Activated T-cell treated with anti-CD3 and anti-CD28 coated beads, Interleukin-2, amount 50 U/mL, for 24 hours (primary cell): ENCODE measurements at regions not wholly inside any gene's neighbourhood (a gene's known extent, or its start where the extent isn't known, plus 50 kb on each side); places are given as distances from the start of the nearest gene placed in this dataset.

Experiments
- DNase-seq: peaks from one replicate; pipeline ENCODE4 v3.0.0-alpha.2; 2020
- H3K27ac Mint-ChIP-seq: 2 replicates; pipeline ENCODE4 v1.8.0; 2020; ENCODE audit warnings: mild to moderate bottlenecking, mixed read lengths
- H3K27me3 Mint-ChIP-seq: 2 replicates; pipeline ENCODE4 v1.8.0; 2020; ENCODE audit warnings: mixed read lengths
- H3K36me3 Mint-ChIP-seq: 2 replicates; pipeline ENCODE4 v1.8.0; 2020; ENCODE audit warnings: low read depth, mixed read lengths
- H3K4me1 Mint-ChIP-seq: 2 replicates; pipeline ENCODE4 v1.8.0; 2020; ENCODE audit warnings: low read depth, mixed read lengths
- H3K4me3 Mint-ChIP-seq: 2 replicates; pipeline ENCODE4 v1.8.0; 2020; ENCODE audit warnings: mild to moderate bottlenecking, moderate library complexity, mixed read lengths
- H3K9me3 Mint-ChIP-seq: 2 replicates; pipeline ENCODE4 v1.8.0; 2020; ENCODE audit warnings: mixed read lengths

- Mint-ChIP-seq H3K9me3 (peaks cover 17% of the 10 kb centered on the region), H3K36me3 (no peaks in the 10 kb centered on the region), H3K4me1 (no peaks in the 10 kb centered on the region), H3K27me3 (no peaks in the 10 kb centered on the region), H3K27ac (no peak overlapping the region), H3K4me3 (no peak overlapping the region)
- no peak for DNase-seq
These were observed 284.0 kb upstream of the DEPDC1 start for GRCh38 chr1:68780919-68781318.

GRCh38 chr1:68782890-68783289 lies 286.0 kb upstream of the DEPDC1 start:
- Mint-ChIP-seq H3K27me3 (no peaks in the 10 kb centered on the region), H3K9me3 (peaks cover 9% of the 10 kb centered on the region), H3K36me3 (no peaks in the 10 kb centered on the region), H3K4me3 (no peak overlapping the region), H3K4me1 (no peaks in the 10 kb centered on the region), H3K27ac (no peak overlapping the region)
- no peak for DNase-seq

GRCh38 chr1:68785328-68785727 lies 288.4 kb upstream of the DEPDC1 start:
- DNase-seq, result no peak
- Mint-ChIP-seq H3K36me3 (no peaks in the 10 kb centered on the region), H3K9me3 (peaks cover 2% of the 10 kb centered on the region), H3K4me1 (no peaks in the 10 kb centered on the region), H3K4me3 (no peak overlapping the region), H3K27me3 (no peaks in the 10 kb centered on the region), H3K27ac (no peak overlapping the region)

- H3K4me3 Mint-ChIP-seq, result no peak overlapping the region
- H3K4me1 Mint-ChIP-seq, result no peaks in the 10 kb centered on the region
These were observed 291.9 kb upstream of the DEPDC1 start for GRCh38 chr1:68788762-68789161.

GRCh38 chr1:68791800-68792199 lies 294.9 kb upstream of the DEPDC1 start:
- no peaks in the 10 kb centered on the region for H3K27me3 Mint-ChIP-seq
- no peaks in the 10 kb centered on the region for H3K36me3 Mint-ChIP-seq
- no peak overlapping the region for H3K27ac Mint-ChIP-seq
- DNase-seq, result no peak
- H3K4me3 Mint-ChIP-seq, result no peak overlapping the region
- no peaks in the 10 kb centered on the region for H3K4me1 Mint-ChIP-seq
- H3K9me3 Mint-ChIP-seq, result peaks cover 7% of the 10 kb centered on the region

More at GRCh38 chr1:68788762-68789161, 291.9 kb upstream of the DEPDC1 start:
- Mint-ChIP-seq H3K27ac (no peak overlapping the region), H3K9me3 (peaks cover 2% of the 10 kb centered on the region), H3K27me3 (no peaks in the 10 kb centered on the region), H3K36me3 (no peaks in the 10 kb centered on the region)
- DNase-seq, result no peak

GRCh38 chr1:68795956-68796355 lies 299.1 kb upstream of the DEPDC1 start:
- Mint-ChIP-seq H3K9me3 (peaks cover 13% of the 10 kb centered on the region), H3K4me1 (no peaks in the 10 kb centered on the region), H3K27me3 (no peaks in the 10 kb centered on the region), H3K36me3 (no peaks in the 10 kb centered on the region), H3K27ac (no peak overlapping the region), H3K4me3 (no peak overlapping the region)
- no peak for DNase-seq

GRCh38 chr1:68796888-68797287 lies 300.0 kb upstream of the DEPDC1 start:
- Mint-ChIP-seq H3K9me3 (peaks cover 11% of the 10 kb centered on the region), H3K4me3 (no peak overlapping the region), H3K36me3 (no peaks in the 10 kb centered on the region), H3K4me1 (no peaks in the 10 kb centered on the region), H3K27me3 (no peaks in the 10 kb centered on the region), H3K27ac (no peak overlapping the region)
- no peak for DNase-seq

GRCh38 chr1:68798071-68798470 lies 301.2 kb upstream of the DEPDC1 start:
- Mint-ChIP-seq H3K9me3 (peaks cover 11% of the 10 kb centered on the region), H3K27ac (no peak overlapping the region), H3K27me3 (no peaks in the 10 kb centered on the region), H3K4me1 (no peaks in the 10 kb centered on the region), H3K4me3 (no peak overlapping the region), H3K36me3 (no peaks in the 10 kb centered on the region)
- no peak for DNase-seq

GRCh38 chr1:68799096-68799495 lies 302.2 kb upstream of the DEPDC1 start:
- Mint-ChIP-seq H3K36me3 (no peaks in the 10 kb centered on the region), H3K27ac (no peak overlapping the region), H3K27me3 (no peaks in the 10 kb centered on the region), H3K9me3 (peaks cover 15% of the 10 kb centered on the region), H3K4me3 (no peak overlapping the region), H3K4me1 (no peaks in the 10 kb centered on the region)
- no peak for DNase-seq

- Mint-ChIP-seq H3K4me1 (no peaks in the 10 kb centered on the region), H3K27me3 (no peaks in the 10 kb centered on the region), H3K36me3 (no peaks in the 10 kb centered on the region), H3K27ac (no peak overlapping the region), H3K9me3 (peaks cover 18% of the 10 kb centered on the region), H3K4me3 (no peak overlapping the region)
- DNase-seq, result no peak
These were observed 303.3 kb upstream of the DEPDC1 start for GRCh38 chr1:68800182-68800581.

- peaks cover 18% of the 10 kb centered on the region for H3K9me3 Mint-ChIP-seq
- DNase-seq, result no peak
- no peak overlapping the region for H3K27ac Mint-ChIP-seq
- H3K36me3 Mint-ChIP-seq, result no peaks in the 10 kb centered on the region
- H3K4me1 Mint-ChIP-seq, result no peaks in the 10 kb centered on the region
- no peak overlapping the region for H3K4me3 Mint-ChIP-seq
- H3K27me3 Mint-ChIP-seq, result no peaks in the 10 kb centered on the region
These were observed 304.6 kb upstream of the DEPDC1 start for GRCh38 chr1:68801440-68801839.

GRCh38 chr1:68805097-68805641 lies 308.3 kb upstream of the DEPDC1 start:
- no peak for DNase-seq
- Mint-ChIP-seq H3K27me3 (no peaks in the 10 kb centered on the region), H3K4me3 (no peak overlapping the region), H3K36me3 (no peaks in the 10 kb centered on the region), H3K9me3 (peaks cover 13% of the 10 kb centered on the region), H3K4me1 (no peaks in the 10 kb centered on the region), H3K27ac (no peak overlapping the region)

- Mint-ChIP-seq H3K36me3 (no peaks in the 10 kb centered on the region), H3K27ac (no peak overlapping the region), H3K9me3 (peaks cover 12% of the 10 kb centered on the region), H3K27me3 (no peaks in the 10 kb centered on the region), H3K4me1 (no peaks in the 10 kb centered on the region), H3K4me3 (no peak overlapping the region)
- no peak for DNase-seq
These were observed 311.5 kb upstream of the DEPDC1 start for GRCh38 chr1:68808351-68808750.

GRCh38 chr1:68811806-68812205 lies 314.9 kb upstream of the DEPDC1 start:
- H3K36me3 Mint-ChIP-seq, result no peaks in the 10 kb centered on the region

GRCh38 chr1:68812333-68812732 lies 315.5 kb upstream of the DEPDC1 start:
- no peaks in the 10 kb centered on the region for H3K27me3 Mint-ChIP-seq
- no peak for DNase-seq
- H3K9me3 Mint-ChIP-seq, result peaks cover 2% of the 10 kb centered on the region
- no peak overlapping the region for H3K27ac Mint-ChIP-seq
- H3K36me3 Mint-ChIP-seq, result no peaks in the 10 kb centered on the region
- H3K4me3 Mint-ChIP-seq, result no peak overlapping the region
- H3K4me1 Mint-ChIP-seq, result no peaks in the 10 kb centered on the region

More at GRCh38 chr1:68811806-68812205, 314.9 kb upstream of the DEPDC1 start:
- no peak for DNase-seq
- no peaks in the 10 kb centered on the region for H3K9me3 Mint-ChIP-seq
- no peak overlapping the region for H3K27ac Mint-ChIP-seq
- H3K27me3 Mint-ChIP-seq, result no peaks in the 10 kb centered on the region
- H3K4me1 Mint-ChIP-seq, result no peaks in the 10 kb centered on the region
- H3K4me3 Mint-ChIP-seq, result no peak overlapping the region

- Mint-ChIP-seq H3K9me3 (peaks cover 2% of the 10 kb centered on the region), H3K27ac (no peak overlapping the region), H3K27me3 (no peaks in the 10 kb centered on the region), H3K4me3 (no peak overlapping the region), H3K36me3 (no peaks in the 10 kb centered on the region), H3K4me1 (no peaks in the 10 kb centered on the region)
- DNase-seq, result no peak
These were observed 317.2 kb upstream of the DEPDC1 start for GRCh38 chr1:68814067-68814466.
